GM19467 (cell line): ENCODE measurements at regions not wholly inside any gene's neighbourhood (a gene's known extent, or its start where the extent isn't known, plus 50 kb on each side); places are given as distances from the start of the nearest gene placed in this dataset.
"Not testable (repeated sequence)": the region's sequence is repeated elsewhere in the genome, so short reads cannot be mapped to it uniquely, and the experiment has no call there.

Experiments
- ATAC-seq: cut with Tn5 transposase; IDR thresholded peaks from one replicate; pipeline ENCODE4 v1.9.1; 2021; ENCODE audit warnings: mild to moderate bottlenecking, moderate library complexity; ENCODE audit not compliant: unreplicated experiment

DNA sequence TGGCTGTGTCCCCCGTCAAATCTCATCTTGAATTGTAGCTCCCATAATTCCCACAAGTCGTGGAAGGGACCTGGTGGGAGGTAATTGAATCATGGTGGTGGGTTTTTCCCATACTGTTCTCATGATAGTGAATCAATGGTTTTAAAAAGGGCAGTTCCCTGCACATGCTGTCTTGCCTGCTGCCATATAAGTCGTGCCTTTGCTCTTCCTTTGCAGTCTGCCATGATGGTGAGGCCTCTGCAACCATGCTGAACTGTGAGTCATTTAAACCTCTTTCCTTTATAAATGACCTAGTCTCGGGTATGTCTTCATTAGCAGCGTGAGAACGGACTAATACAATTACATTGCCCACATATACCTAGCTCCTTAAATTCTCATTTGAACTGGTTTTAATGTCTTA is 353.0 kb upstream of the KLF4 start:
- ATAC-seq: no peak

DNA sequence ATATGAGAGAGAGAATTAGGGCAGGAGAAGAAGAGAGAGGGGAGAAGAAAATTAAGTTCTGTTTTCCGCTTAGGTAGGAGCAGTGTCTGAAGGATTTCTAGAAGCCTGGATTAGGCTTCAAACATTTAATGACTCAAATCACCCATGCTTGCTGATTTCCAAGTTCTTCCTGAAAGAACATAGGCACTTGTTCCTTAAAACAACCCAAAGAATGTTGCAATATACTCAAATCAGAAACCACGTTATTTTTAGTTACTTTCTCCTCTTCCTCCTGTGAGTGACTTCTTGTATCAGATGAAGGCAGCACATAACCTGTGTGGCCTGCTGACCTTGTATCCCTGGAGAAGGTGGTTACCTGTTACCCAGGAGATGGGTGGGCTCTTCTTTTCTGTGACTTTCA is 351.5 kb upstream of the KLF4 start:
- no peak for ATAC-seq

DNA sequence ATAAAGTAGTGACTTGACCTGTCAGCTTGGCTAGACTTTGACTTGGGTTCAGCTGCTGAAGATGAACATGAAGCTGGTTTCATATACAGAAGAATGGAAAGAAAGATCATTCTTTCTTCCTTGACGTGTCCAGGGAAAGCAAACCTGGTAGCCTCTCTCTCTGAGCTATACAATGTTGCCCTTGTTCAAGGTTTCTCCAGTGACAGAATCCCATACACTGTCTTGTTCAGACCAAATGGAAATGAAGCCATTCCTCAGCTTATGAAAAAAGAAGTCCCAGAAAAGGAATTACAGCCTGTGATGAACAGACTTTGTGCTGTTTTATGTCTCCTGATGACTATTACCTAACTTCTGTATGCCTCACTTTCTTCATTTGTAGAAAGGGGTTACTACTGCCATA is 349.8 kb upstream of the KLF4 start:
- ATAC-seq: no peak

DNA sequence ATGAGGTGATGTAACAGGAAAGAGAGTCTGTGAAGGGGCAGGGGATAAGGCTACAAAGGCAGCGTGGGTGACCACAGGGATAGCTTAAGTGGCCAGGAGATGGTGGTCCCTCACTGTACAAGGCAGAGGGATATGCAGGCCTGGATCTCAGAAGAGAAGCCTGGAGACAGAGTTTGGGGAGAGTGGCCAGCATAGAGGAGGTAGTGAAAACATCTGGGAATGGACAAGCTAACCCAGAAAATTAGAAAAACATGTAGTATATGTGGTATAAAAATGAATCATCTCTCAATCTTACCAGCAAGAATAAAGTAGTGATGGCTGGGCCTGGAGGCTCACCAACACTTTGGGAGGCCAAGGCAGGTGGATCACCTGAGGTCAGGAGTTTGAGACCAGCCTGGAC is 349.2 kb upstream of the KLF4 start:
- ATAC-seq: no peak

DNA sequence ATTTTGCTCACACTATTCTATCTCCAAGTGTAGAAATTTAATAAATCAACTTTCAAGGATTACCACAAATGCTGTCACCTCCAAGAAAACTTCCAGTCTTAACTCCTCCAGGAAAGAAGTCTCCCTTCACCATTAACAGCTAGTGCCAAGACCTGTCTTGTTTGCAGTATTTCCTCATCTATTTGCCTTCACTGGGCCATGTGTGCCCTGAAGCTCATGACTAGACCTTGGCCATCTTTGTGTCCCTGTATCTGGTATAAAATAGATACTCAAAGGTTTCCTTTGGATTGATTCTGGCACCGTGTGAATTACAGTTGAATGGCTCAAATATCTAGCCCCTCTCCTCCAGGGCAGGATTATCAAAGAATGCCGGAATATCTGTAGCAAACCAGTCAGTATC is 346.7 kb upstream of the KLF4 start:
- no peak for ATAC-seq

DNA sequence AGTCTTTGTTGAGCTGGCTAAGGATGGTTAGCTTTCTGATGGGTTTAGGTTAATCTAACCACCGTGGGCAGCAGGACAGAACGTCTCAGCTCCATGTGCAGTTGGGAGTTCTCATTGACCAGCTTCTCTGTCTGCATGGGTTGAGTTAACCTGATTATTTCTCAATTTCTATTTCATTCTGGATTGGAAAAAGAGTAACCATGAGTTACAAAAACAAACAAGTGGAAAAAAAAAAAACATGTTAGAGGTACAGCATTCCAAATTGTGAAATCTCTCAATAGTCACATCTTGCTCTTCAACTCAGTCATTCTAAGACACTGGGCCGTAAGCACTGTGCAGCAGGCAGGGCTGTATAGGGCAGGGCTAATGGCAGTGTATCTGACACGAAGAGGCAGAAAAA is 343.7 kb upstream of the KLF4 start:
- no peak for ATAC-seq

DNA sequence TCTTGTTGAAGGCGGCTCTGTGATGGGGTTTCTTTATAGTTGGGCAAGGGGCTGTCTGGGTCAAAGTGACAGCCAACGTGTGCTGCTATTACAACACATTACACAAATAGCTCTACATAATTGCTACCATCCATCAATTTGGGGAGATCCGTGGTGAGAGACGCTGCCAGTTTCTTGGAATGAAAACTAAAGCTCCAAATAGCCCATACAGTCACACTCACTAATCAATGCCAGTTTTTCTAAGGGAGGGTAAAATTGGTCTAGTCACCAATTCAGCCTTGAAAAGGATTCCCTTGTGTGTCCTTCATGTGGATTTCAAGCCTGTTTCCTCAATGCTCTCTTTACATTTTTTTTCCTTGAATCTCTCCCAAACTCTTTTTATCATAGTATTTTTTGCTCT is 343.3 kb upstream of the KLF4 start:
- no peak for ATAC-seq

DNA sequence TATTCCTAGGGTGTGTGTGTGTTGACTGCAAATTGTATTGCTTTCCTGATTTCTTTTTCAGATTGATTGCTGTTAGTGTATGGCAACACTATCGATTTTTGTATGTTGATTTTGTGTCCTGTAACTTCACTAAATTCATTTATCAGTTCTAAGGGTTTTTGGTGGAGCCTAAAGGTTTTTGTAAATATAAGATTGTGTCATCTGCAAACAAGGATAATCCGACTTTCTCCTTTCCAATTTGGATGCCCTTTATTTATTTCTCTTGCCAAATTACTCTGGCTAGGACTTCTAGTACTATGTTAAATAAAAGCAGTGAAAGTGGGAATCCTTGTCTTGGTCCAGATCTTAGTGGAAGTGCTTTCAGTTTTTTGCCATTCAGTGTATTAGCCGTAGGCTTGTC is 340.9 kb upstream of the KLF4 start:
- ATAC-seq: no peak

DNA sequence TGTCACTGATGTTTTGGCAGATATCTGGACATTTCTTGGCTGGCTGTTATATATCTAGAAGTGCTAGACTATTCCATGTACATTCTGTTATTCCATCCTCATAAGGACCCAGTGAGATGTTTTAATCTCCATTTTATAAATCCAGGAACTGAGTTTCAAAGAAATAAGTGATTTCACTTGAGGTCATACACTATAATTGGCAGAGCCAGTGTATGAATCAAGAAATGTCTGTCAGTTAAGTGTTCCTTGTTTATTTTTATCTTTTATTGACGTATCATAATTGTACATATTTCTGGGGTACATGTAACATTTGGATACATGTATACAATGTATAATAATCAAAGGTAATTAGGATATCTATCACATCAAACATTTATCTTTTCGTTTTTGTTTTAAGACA is 338.3 kb upstream of the KLF4 start:
- no peak for ATAC-seq

DNA sequence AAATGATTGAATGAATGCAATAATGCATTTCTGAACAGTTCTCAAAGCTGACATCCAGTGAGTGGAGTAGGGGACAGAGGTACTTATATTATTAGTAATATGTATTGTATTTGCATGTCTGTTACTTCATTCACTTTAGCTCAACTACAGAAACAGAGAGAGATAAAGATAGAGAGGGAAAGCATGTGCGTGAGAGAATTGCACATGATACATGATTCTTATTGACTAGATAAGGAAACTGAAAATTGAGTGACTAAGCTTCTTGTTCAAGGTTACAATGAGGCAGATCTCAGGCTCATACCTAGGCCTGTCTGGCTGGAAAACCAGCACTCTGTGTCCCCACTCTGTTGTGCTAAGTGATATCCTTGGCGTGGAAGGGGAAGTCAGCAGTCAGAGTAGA is 337.7 kb upstream of the KLF4 start:
- ATAC-seq: no peak

DNA sequence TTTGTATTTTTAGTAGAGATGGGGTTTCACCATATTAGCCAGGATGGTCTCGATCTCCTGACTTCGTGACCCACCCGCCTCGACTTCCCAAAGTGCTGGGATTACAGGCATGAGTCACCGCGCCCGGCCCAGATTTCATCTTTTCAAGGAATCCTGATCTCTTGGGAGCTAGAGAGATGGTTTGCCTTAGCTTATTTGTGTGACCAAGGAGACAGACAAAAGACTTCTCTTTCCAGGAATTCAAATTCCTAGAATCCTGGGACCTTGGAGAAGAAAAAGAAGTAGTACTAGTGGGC is 337.1 kb upstream of the KLF4 start:
- ATAC-seq: not testable (repeated sequence)

DNA sequence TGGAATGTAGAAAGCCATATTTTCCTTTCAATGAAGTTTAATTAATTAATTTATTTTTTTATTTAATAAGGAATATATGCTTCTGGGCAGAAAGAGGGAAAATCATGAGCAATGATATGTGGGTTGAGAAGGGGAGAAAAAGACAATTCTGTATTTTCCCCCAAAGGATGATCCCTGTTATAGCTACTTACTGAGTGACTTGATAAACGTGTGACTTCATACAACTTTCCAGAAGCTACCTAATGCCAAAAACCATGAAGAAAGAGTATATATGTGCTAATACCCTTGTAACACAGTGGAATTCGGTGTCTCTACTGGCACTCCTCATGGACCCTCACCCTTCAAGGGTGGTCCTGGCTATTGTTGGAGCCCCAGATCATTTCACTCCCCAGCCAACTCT is 335.0 kb upstream of the KLF4 start:
- no peak for ATAC-seq

DNA sequence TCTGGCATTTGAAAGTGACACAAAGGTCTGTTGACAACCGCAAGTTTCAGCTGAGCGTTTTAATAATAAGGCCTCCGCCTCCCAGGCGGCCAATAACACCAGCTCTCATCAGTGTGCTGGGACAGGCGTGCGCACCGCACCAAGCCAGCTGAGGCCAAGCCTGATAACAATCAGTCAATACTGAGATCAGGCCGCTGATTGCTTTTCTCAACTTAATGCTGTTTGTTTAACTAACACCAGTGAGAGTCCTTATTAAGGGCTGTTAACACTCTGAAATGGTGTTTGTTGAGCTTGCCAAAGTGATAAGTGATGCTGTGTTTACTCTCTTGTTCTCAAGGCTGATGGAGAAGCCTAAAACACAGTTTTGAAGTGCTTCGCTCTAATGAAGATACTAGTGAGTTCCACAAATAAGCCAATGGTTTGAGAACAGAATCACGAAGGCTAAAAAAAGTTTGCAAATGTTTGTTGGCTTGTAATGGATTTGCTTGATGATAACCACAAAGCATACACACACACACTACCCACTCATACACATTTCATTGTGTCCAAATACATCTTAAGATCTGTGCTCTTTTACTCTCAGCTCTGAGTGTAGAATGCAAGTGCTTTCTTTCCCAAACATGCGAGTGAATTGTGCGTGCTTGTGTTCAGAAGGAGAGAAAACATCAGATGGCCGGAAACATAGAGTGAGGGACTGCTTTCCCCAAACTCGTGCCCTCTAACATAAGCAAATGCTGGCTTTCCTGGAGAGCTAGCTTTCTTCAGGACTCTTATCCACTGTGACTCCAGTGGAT is 330.4 kb upstream of the KLF4 start:
- no peak for ATAC-seq

DNA sequence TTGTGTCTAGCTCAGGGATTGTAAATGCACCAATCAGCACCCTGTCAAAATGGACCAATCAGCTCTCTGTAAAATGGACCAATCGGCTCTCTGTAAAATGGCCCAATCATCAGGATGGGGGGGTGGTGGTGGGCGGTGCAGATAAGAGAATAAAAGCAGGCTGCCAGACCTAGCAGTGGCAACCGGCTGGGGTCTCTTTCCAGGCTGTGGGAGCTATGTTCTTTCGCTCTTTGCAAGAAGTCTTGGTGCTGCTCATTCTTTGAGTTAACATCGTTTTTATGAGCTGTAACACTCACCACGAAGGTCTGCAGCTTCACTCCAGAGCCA is 328.9 kb upstream of the KLF4 start:
- not testable (repeated sequence) for ATAC-seq

DNA sequence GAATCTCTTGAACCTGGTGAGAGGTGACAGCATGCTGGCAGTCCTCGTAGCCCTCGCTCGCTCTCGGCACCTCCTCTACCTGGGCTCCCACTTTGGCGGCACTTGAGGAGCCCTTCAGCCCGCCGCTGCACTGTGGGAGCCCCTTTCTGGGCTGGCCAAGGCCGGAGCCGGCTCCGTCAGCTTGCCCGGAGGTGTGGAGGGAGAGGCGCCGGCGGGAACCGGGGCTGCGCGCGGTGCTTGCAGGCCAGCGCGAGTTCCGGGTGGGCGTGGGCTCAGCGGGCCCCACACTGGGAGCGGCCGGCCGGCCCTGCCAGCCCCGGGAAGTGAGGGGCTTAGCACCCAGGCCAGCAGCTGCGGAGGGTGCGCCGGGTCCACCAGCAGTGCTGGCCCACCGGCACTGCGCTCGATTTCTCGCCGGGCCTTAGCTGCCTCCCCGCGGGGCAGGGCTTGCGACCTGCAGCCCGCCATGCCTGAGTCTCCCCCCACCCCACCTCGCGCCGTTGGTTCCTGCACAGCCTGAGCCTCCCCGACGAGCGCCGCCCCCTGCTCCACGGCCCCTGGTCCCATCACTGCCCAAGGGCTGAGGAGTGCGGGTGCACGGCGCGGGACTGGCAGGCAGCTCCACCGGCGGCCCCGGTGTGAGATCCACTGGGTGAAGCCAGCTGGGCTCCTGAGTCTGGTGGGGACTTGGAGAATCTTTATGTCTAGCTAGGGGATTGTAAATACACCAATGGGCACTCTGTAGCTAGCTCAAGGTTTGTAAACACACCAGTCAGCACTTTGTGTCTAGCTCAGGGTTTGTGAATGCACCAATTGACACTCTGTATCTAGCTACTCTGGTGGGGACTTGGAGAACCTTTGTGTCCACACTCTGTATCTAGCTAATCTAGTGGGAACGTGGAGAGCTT is 328.3 kb upstream of the KLF4 start:
- not testable (repeated sequence) for ATAC-seq

DNA sequence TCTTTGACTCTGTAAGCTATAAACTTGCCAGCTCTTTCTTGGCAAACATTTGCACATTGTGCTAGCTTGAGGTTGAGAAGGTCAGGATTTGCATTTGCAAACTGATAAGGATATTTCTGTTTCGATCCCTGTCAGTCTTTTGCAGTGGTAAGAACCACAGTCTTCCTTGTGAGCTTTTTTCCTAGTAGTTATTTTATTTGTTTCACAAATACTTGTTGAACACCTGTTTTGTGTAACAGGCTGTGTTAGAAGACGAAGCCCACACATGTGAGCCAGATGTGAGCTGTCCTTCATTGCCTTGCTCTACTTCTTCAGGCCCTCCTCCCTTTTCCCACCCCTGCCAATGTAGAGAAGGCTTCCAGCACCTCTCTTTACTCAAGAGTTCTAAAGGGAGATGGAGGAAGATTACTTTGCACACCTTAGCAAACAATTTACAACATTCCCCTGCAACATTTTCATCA is 327.0 kb upstream of the KLF4 start:
- ATAC-seq: no peak

DNA sequence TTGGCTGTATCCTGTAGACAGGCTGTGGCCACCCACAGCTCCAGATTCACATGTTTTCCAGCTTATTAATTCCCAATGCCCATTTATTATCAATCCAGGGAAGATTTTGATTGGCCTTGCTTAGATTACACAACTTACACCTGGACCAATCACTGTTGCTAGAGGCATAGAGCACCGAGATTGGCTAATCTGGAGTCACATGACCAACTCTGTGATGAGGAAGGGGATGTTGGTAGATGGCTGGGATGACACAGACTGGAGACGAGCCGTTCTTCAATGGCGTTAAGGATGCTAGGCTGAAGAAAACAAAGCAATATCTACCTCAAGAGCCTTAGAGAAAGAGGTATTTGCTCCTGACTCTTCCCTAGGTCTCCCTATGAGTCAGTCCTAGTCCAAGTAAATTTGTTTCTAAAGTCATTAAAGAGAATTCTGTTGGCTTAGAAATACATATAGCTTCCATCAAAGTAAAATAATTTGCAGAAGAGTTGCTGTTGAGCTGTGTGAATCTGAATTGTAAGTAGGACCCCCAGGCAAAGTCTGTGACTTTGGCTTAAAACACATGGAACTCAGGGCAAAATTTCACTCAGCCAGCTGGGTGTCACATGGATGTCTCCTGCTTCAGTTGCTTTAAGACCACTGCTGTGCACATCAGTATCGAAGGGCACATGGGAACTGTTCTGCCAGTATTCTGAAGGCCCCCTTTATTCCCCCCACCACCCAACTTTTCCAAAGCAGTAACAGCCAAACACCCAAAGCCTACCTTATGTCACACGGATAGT is 326.4 kb upstream of the KLF4 start:
- ATAC-seq: no peak

DNA sequence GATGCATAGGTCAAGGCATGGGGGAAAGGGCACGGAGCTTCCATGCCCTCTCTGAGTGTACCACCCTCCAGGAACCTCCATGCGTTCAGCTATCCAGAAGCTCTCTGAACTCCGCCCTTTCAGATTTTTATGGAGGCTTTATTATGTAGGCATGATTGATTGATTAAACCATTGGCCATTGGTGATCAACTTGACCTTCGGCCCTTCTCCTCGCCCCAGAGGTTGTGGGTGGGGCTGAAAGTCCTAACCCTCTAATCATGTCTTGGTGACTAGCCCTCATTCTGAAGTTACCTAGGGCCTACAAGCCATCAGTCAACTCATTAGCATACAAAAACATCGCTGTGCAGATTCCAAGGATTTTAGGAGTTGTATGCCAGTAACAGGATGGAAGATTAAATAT is 323.7 kb upstream of the KLF4 start:
- ATAC-seq: no peak

DNA sequence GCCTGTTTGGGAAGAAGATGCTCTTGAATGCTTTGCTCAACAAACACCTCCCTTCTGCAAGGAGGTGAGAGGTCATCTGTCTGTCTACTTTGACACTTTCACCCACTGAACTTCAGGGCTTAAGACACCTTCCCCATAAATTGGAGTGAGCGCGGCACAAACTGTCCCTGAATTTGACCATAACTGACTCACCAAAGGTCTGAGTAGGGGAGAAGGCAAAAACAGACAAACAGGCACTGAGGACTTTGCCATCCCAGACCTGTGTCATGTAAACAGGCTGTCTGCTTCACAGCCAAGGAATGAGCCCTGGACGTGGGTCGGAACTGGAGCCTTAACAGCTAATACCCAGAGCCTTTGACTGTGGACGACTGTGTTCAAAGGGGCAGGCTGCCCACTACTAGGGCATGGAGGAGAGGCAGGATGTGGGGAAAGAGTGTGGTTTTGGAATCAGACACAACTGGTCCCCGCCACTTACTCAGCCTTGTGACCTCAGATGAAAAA is 320.9 kb upstream of the KLF4 start:
- ATAC-seq: no peak

DNA sequence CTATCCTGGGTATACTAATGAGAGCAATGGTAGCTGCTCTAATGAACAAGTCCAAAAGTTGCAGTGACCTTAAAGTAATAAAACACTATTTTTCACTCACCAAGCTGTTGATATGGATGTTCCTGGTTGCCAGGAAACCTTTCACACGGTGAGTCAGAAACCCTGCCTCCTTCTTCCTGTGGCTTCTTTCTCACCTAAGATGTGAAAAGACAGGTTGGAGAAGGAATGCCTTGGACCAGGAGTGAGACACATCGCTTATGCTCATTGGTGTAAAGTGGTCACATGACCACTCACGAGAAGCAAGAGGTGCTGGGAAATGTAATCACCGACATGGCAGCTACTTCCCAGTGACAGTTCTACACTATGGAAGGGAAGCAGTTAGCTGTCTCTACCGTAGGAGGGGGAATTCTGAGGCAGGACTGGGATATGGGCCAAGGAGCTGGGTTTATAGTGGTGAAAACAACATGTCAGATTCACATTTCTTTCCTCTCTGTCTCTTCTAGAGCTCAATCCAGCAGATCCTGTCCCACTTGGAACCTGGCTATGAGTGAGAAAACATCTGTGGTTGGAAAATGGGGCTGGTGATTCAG is 320.4 kb upstream of the KLF4 start:
- ATAC-seq: no peak

DNA sequence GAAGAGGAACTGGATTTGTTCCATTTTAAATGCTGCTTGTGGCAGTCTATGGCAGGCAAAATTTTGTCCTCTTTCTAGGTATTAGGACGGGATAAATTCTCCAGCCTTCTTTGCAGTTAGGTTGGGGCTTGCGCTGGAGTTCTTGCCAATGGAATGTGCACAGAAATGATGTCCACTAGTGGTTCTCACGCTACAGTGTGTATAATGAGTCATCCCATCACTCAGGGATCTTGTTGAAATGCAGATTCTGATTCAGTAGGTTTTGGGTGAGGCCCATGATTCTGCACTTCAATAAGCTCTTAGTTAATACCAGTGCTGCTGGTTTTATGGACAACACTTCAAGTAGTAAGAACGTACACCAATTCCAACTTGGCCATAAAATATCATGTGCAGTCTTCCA is 317.6 kb upstream of the KLF4 start:
- no peak for ATAC-seq
